Prostate gland (tissue), 2 donors: ENCODE measurements at regions not wholly inside any gene's neighbourhood (a gene's known extent, or its start where the extent isn't known, plus 50 kb on each side); places are given as distances from the start of the nearest gene placed in this dataset.

Experiments
- CTCF ChIP-seq, 4 experiments: fragments of 200-600 bp in 2 of 4; fragments of 450-650 bp in 2 of 4; sonication (generic) in 2 of 4; IDR thresholded peaks; 1 replicate in 3 of 4; 2 replicates in 1 of 4; pipeline ENCODE4 v1.5.1; 2016 to 2019; ENCODE audit warnings: antibody characterized with exemption in 4 of 4, mild to moderate bottlenecking in 2 of 4, moderate library complexity in 2 of 4
- POLR2A ChIP-seq: fragments of 450-650 bp; IDR thresholded peaks from one replicate; pipeline ENCODE4 v1.6.1; 2016; ENCODE audit warnings: antibody characterized with exemption, mild to moderate bottlenecking

DNA sequence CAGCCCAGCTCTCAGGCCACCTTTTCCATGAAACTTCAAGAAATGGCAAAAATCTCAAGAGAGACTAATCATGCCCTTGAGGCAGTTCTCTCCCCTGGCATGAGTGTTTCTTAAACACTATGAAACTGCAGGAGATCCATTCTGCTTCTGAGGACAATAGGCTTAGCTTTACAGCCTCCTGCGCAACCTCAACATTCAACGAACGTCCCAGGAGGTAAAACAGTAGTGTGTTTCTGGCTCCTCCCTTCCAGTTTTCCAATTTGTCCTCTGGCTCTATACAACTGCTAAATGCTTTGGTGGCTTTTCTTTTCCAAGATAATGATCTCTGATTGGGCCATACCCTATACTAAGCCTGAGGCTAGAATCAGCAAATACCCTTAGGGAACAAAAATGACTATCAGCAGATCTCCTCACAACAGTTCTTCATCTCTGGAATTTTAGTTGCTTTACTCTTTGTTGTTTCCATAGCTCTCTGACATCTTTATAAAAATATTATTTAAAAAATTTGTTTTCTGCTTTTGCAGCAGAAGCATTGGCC is 87.0 kb upstream of the FAT1 start:
- no peak for TF ChIP-seq CTCF (IDR thresholded peaks at IDR 0.05)
- TF ChIP-seq POLR2A: no peak
